ENCODE measurements at regions not wholly inside any gene's neighbourhood (a gene's known extent, or its start where the extent isn't known, plus 50 kb on each side); places are given as distances from the start of the nearest gene placed in this dataset.

GRCh38 chr2:239845968-239846367 lies 179.2 kb downstream of the NDUFA10 start:
- no peak for TF ChIP-seq REST (IDR thresholded peaks at IDR 0.05; ENCODE audit: insufficient read depth in 1 of 2, low read depth in 2 of 2, low read length in 2 of 2)
- TF ChIP-seq POLR2AphosphoS5 (IDR thresholded peaks at IDR 0.05; ENCODE audit: low read depth, low read length) = no peak
- TF ChIP-seq FOXP2 (optimal IDR thresholded peaks at IDR 0.05; ENCODE audit: borderline replicate concordance, extremely low read depth, extremely low read length, insufficient read depth) = no peak
- TF ChIP-seq TAF1 (IDR thresholded peaks at IDR 0.05; ENCODE audit: borderline replicate concordance, insufficient read depth, low read length) = no peak
